ENCODE measurements at regions not wholly inside any gene's neighbourhood (a gene's known extent, or its start where the extent isn't known, plus 50 kb on each side); places are given as distances from the start of the nearest gene placed in this dataset.

DNA sequence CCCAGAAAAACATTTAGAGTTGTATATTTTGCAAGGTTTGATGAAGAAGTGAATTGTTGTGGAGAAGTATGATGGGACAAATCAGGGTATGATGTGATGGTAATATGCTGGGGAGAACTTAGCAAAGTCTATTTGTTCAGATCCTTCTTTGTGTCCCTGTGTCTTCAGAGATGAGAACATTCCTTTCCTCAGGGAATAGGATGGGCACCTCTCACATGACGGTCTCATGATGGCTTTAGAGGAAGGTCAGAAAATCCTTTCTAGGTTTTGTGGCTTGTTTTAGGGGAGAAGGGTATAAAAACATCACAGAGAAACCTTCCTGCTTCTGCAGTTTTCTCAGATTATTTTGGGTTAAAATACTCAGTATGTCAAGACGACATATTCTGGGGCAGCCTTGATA lies 171.3 kb upstream of the NRIP1 start:
- TF ChIP-seq, protein P1, sequence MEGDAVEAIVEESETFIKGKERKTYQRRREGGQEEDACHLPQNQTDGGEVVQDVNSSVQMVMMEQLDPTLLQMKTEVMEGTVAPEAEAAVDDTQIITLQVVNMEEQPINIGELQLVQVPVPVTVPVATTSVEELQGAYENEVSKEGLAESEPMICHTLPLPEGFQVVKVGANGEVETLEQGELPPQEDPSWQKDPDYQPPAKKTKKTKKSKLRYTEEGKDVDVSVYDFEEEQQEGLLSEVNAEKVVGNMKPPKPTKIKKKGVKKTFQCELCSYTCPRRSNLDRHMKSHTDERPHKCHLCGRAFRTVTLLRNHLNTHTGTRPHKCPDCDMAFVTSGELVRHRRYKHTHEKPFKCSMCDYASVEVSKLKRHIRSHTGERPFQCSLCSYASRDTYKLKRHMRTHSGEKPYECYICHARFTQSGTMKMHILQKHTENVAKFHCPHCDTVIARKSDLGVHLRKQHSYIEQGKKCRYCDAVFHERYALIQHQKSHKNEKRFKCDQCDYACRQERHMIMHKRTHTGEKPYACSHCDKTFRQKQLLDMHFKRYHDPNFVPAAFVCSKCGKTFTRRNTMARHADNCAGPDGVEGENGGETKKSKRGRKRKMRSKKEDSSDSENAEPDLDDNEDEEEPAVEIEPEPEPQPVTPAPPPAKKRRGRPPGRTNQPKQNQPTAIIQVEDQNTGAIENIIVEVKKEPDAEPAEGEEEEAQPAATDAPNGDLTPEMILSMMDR (IDR thresholded peaks at IDR 0.05; ENCODE audit: borderline replicate concordance, extremely low read depth, low read length, poor library complexity, severe bottlenecking) = no peak
- TF ChIP-seq EZH2 (IDR thresholded peaks at IDR 0.05; ENCODE audit: borderline replicate concordance, low read depth, low read length, severe bottlenecking) = no peak

Data from DND-41 (cell line).